ENCODE measurements at regions not wholly inside any gene's neighbourhood (a gene's known extent, or its start where the extent isn't known, plus 50 kb on each side); places are given as distances from the start of the nearest gene placed in this dataset.

GRCh38 chr2:866887-867286, 83.8 kb upstream of the SNTG2 start:
- Histone ChIP-seq H3K79me2 (ENCODE audit: control insufficient read depth, insufficient read depth, low read length, unreplicated experiment) (no peaks in the 10 kb centered on the region), H3K4me3 (ENCODE audit: low read depth, low read length) (no peak overlapping the region), H3K36me3 (ENCODE audit: insufficient read depth, low read length) (no peaks in the 10 kb centered on the region), H3K27ac (ENCODE audit: low read depth, low read length) (no peak overlapping the region), H3K27me3 (ENCODE audit: insufficient read depth, low read length) (no peaks in the 10 kb centered on the region), H2AFZ (ENCODE audit: low read length, unreplicated experiment) (no peak overlapping the region), H3K4me1 (ENCODE audit: control insufficient read depth, insufficient read depth, low read length, unreplicated experiment) (no peaks in the 10 kb centered on the region)

GRCh38 chr2:866009-866680, 84.5 kb upstream of the SNTG2 start:
- Histone ChIP-seq H3K36me3 (ENCODE audit: insufficient read depth, low read length) (no peaks in the 10 kb centered on the region), H3K27me3 (ENCODE audit: insufficient read depth, low read length) (no peaks in the 10 kb centered on the region), H3K79me2 (ENCODE audit: control insufficient read depth, insufficient read depth, low read length, unreplicated experiment) (no peaks in the 10 kb centered on the region), H2AFZ (ENCODE audit: low read length, unreplicated experiment) (no peak overlapping the region), H3K27ac (ENCODE audit: low read depth, low read length) (no peak overlapping the region), H3K4me3 (ENCODE audit: low read depth, low read length) (no peak overlapping the region), H3K4me1 (ENCODE audit: control insufficient read depth, insufficient read depth, low read length, unreplicated experiment) (no peaks in the 10 kb centered on the region)

GRCh38 chr2:864501-865106, 86.0 kb upstream of the SNTG2 start:
- no peak overlapping the region for H3K4me3 ChIP-seq (ENCODE audit: low read depth, low read length)
- H3K4me1 ChIP-seq (ENCODE audit: control insufficient read depth, insufficient read depth, low read length, unreplicated experiment): no peaks in the 10 kb centered on the region
- no peak overlapping the region for H2AFZ ChIP-seq (ENCODE audit: low read length, unreplicated experiment)
- no peaks in the 10 kb centered on the region for H3K79me2 ChIP-seq (ENCODE audit: control insufficient read depth, insufficient read depth, low read length, unreplicated experiment)
- no peak overlapping the region for H3K27ac ChIP-seq (ENCODE audit: low read depth, low read length)
- H3K27me3 ChIP-seq (ENCODE audit: insufficient read depth, low read length): no peaks in the 10 kb centered on the region
- no peaks in the 10 kb centered on the region for H3K36me3 ChIP-seq (ENCODE audit: insufficient read depth, low read length)

- H3K27ac ChIP-seq (ENCODE audit: low read depth, low read length): no peak overlapping the region
- H3K79me2 ChIP-seq (ENCODE audit: control insufficient read depth, insufficient read depth, low read length, unreplicated experiment): no peaks in the 10 kb centered on the region
- no peaks in the 10 kb centered on the region for H3K36me3 ChIP-seq (ENCODE audit: insufficient read depth, low read length)
- no peaks in the 10 kb centered on the region for H3K4me1 ChIP-seq (ENCODE audit: control insufficient read depth, insufficient read depth, low read length, unreplicated experiment)
- no peaks in the 10 kb centered on the region for H3K27me3 ChIP-seq (ENCODE audit: insufficient read depth, low read length)
- no peak overlapping the region for H2AFZ ChIP-seq (ENCODE audit: low read length, unreplicated experiment)
- H3K4me3 ChIP-seq (ENCODE audit: low read depth, low read length): no peak overlapping the region
These were observed 86.8 kb upstream of the SNTG2 start for GRCh38 chr2:863732-864450.

- Histone ChIP-seq H3K36me3 (ENCODE audit: insufficient read depth, low read length) (no peaks in the 10 kb centered on the region), H3K27me3 (ENCODE audit: insufficient read depth, low read length) (no peaks in the 10 kb centered on the region), H3K27ac (ENCODE audit: low read depth, low read length) (no peak overlapping the region)
These were observed 87.8 kb upstream of the SNTG2 start for GRCh38 chr2:862731-863466.

GRCh38 chr2:862355-862687, 88.3 kb upstream of the SNTG2 start:
- H3K4me1 ChIP-seq (ENCODE audit: control insufficient read depth, insufficient read depth, low read length, unreplicated experiment): no peaks in the 10 kb centered on the region
- no peak overlapping the region for H3K27ac ChIP-seq (ENCODE audit: low read depth, low read length)
- no peaks in the 10 kb centered on the region for H3K36me3 ChIP-seq (ENCODE audit: insufficient read depth, low read length)
- H3K27me3 ChIP-seq (ENCODE audit: insufficient read depth, low read length): no peaks in the 10 kb centered on the region
- H3K79me2 ChIP-seq (ENCODE audit: control insufficient read depth, insufficient read depth, low read length, unreplicated experiment): no peaks in the 10 kb centered on the region
- H3K4me3 ChIP-seq (ENCODE audit: low read depth, low read length): no peak overlapping the region
- no peak overlapping the region for H2AFZ ChIP-seq (ENCODE audit: low read length, unreplicated experiment)

More at GRCh38 chr2:862731-863466, 87.8 kb upstream of the SNTG2 start:
- no peak overlapping the region for H2AFZ ChIP-seq (ENCODE audit: low read length, unreplicated experiment)
- H3K4me1 ChIP-seq (ENCODE audit: control insufficient read depth, insufficient read depth, low read length, unreplicated experiment): no peaks in the 10 kb centered on the region
- H3K79me2 ChIP-seq (ENCODE audit: control insufficient read depth, insufficient read depth, low read length, unreplicated experiment): no peaks in the 10 kb centered on the region
- H3K4me3 ChIP-seq (ENCODE audit: low read depth, low read length): no peak overlapping the region

- no peak overlapping the region for H3K27ac ChIP-seq (ENCODE audit: low read depth, low read length)
- no peaks in the 10 kb centered on the region for H3K36me3 ChIP-seq (ENCODE audit: insufficient read depth, low read length)
- H3K4me1 ChIP-seq (ENCODE audit: control insufficient read depth, insufficient read depth, low read length, unreplicated experiment): no peaks in the 10 kb centered on the region
- no peaks in the 10 kb centered on the region for H3K27me3 ChIP-seq (ENCODE audit: insufficient read depth, low read length)
- no peak overlapping the region for H3K4me3 ChIP-seq (ENCODE audit: low read depth, low read length)
- no peaks in the 10 kb centered on the region for H3K79me2 ChIP-seq (ENCODE audit: control insufficient read depth, insufficient read depth, low read length, unreplicated experiment)
- no peak overlapping the region for H2AFZ ChIP-seq (ENCODE audit: low read length, unreplicated experiment)
These were observed 88.8 kb upstream of the SNTG2 start for GRCh38 chr2:861655-862354.

GRCh38 chr2:860259-860855, 90.3 kb upstream of the SNTG2 start:
- no peaks in the 10 kb centered on the region for H3K4me1 ChIP-seq (ENCODE audit: control insufficient read depth, insufficient read depth, low read length, unreplicated experiment)
- H3K27me3 ChIP-seq (ENCODE audit: insufficient read depth, low read length): no peaks in the 10 kb centered on the region
- H2AFZ ChIP-seq (ENCODE audit: low read length, unreplicated experiment): no peak overlapping the region
- no peaks in the 10 kb centered on the region for H3K79me2 ChIP-seq (ENCODE audit: control insufficient read depth, insufficient read depth, low read length, unreplicated experiment)
- no peak overlapping the region for H3K27ac ChIP-seq (ENCODE audit: low read depth, low read length)
- H3K36me3 ChIP-seq (ENCODE audit: insufficient read depth, low read length): no peaks in the 10 kb centered on the region
- no peak overlapping the region for H3K4me3 ChIP-seq (ENCODE audit: low read depth, low read length)

- Histone ChIP-seq H3K36me3 (ENCODE audit: insufficient read depth, low read length) (no peaks in the 10 kb centered on the region), H3K27me3 (ENCODE audit: insufficient read depth, low read length) (no peaks in the 10 kb centered on the region), H3K79me2 (ENCODE audit: control insufficient read depth, insufficient read depth, low read length, unreplicated experiment) (no peaks in the 10 kb centered on the region), H3K4me1 (ENCODE audit: control insufficient read depth, insufficient read depth, low read length, unreplicated experiment) (no peaks in the 10 kb centered on the region), H3K27ac (ENCODE audit: low read depth, low read length) (no peak overlapping the region), H3K4me3 (ENCODE audit: low read depth, low read length) (no peak overlapping the region), H2AFZ (ENCODE audit: low read length, unreplicated experiment) (no peak overlapping the region)
These were observed 92.0 kb upstream of the SNTG2 start for GRCh38 chr2:858646-859045.

GRCh38 chr2:857937-858336, 92.7 kb upstream of the SNTG2 start:
- H3K27ac ChIP-seq (ENCODE audit: low read depth, low read length): no peak overlapping the region
- no peaks in the 10 kb centered on the region for H3K36me3 ChIP-seq (ENCODE audit: insufficient read depth, low read length)
- H2AFZ ChIP-seq (ENCODE audit: low read length, unreplicated experiment): no peak overlapping the region
- no peak overlapping the region for H3K4me3 ChIP-seq (ENCODE audit: low read depth, low read length)
- no peaks in the 10 kb centered on the region for H3K4me1 ChIP-seq (ENCODE audit: control insufficient read depth, insufficient read depth, low read length, unreplicated experiment)
- H3K79me2 ChIP-seq (ENCODE audit: control insufficient read depth, insufficient read depth, low read length, unreplicated experiment): no peaks in the 10 kb centered on the region
- no peaks in the 10 kb centered on the region for H3K27me3 ChIP-seq (ENCODE audit: insufficient read depth, low read length)

All from ACC112 (cell line).